Cerebellar cortex (tissue), 1 donor: ENCODE measurements at regions not wholly inside any gene's neighbourhood (a gene's known extent, or its start where the extent isn't known, plus 50 kb on each side); places are given as distances from the start of the nearest gene placed in this dataset.

Experiments
- DNase-seq: peaks from one replicate; pipeline ENCODE4 v3.0.0-alpha.2; 2015; ENCODE audit warnings: low spot score

DNA sequence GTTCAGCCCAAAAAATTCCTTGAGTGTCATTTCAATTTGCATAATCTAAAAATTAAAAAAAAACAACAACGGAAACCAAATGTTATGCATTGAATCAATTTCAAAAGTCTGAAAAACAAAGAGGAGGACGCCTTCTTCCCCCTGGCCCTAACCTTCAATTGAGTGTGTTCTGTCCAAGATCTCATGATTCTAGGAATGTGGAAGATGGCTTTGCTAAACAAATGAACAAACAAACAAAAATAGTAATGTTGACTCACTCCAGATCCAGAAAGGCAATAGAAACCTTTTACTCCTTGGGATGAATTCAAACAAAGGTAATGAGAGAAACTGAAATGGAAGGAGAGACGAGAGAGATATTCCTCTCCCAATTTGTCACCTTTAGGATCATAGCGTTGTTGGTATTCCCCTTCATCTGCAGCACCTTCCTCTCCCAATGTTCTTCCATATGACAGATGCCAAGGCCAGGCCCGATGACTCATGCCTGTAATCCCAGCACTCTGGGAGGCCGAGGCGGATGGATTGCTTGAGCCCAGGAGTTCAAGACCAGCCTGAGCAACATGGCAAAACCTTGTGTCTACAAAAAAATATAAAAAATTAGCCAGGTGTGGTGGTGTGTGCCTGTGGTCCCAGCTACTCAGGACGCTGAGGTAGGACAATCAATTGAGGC, 109.2 kb upstream of the ADGRF1 start:
- DNase-seq = no peak

DNA sequence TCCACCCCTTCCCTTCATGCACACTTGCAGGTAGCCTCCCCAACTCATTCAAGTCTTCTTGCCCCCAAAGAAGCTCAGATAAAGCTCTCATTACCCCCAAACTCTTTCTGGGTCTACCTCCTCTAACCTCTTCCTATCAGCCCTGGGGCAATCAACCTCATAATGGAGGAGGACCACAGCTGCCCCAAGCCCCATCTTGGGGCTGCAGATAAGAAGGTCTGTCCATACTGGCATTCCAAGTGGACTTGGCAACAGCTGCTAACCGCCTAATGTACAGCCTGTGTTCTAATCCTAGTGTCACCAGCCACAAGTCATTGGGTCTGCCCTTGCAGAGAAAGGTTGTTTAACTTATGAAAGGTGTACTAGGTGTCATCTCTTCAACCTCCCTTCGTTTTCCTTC, 107.4 kb upstream of the ADGRF1 start:
- no peak for DNase-seq

DNA sequence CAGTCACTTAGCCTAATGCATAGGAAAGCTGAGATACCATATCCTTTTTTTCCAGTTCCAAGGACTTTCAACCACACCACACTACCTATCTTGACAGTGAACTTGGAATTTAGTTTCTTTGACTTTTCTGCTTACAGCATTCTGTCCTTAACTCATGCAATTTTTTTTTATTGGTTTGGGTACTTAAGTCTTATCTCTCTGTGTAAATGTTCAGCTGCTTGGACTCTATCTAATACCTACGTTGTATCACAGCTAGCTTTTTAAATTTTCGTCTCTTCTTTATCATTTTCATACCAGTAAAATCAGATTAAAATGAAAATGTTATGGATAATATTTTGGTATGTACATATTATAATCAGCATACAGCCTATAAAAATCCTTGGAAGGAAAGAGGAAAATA, 106.9 kb upstream of the ADGRF1 start:
- DNase-seq = no peak

DNA sequence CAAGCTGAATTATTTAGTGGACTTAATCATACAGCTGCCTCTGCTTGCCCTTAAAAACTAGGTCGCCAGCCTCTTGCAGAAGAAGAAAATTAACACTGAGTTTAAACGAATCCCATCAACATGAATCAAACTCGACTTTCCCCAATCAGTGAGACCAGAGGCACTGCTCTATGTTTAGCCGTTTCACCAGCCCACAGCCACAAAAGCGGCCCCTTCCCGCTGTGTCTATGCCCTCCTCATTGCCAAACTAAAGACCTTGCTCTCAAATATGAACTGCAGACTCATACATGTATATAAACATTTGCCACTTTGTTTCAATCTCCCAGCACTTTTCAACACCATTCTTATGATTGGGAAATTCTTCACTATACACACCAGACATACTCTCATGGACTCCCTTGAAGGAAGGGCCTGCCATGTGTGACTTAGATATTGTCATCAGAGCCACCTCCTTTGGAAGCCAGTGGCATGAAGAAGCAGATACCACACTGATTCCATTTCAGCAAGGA, 105.8 kb upstream of the ADGRF1 start:
- DNase-seq = no peak

DNA sequence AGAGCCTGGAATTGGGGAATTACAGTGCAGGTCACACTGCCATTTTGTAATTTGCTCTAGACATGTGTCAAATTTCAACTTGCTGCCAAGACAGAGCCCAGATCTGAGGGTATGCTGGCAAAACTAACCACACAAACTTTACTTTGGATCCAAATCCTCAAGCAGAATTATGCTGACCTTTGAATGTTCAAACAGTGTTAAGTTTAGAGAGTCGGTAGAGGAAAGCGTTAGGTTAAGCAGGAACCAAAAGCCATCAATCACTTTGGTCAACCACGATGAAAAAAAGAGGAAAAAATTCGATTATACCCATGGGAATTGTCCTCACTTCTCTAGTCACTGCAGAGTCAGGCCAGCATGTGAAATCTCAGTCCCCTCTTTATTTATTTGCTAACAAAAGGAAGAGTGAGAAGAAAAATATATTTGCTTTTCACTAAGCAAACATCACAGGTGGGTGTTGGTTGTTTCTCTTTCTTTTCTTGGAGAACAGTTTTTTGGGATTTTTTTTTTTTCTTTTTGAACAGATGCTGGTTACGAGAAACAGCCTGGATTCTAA, 105.1 kb upstream of the ADGRF1 start:
- no peak for DNase-seq

DNA sequence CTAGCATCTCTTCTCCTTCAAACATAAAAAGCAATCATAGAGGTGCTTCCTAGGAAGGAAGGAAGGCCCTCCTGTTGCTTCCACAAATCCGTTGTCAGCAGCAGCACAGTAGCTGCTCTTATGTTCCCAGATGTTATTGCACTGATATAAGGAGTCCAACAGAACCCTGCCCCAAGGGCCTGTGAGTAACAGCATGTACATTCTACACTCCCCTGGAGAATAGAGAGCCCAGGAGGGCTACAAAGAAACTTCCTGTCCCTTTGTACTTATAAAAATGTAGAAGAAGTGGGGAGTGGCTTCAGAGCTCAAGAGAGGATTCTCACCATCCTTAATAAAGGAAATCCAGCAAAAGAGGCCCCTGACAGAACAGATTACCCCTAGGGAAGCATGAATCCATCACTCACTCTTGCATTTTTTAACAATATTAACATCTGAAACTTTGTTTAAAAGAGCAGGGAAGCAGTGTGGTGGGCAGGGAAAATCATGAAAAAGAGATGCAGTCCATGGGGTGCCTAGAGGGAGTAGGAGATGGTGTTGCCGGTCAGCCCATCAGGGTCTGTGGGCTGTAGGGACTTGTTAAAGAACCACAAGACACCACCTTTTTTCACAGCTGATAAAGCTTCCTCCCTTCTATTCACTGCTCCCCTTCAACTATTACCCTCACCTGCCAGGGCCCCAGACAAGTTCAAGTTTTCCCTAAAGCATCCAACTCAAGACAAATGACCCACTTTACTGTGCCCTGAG, 104.5 kb upstream of the ADGRF1 start:
- no peak for DNase-seq

DNA sequence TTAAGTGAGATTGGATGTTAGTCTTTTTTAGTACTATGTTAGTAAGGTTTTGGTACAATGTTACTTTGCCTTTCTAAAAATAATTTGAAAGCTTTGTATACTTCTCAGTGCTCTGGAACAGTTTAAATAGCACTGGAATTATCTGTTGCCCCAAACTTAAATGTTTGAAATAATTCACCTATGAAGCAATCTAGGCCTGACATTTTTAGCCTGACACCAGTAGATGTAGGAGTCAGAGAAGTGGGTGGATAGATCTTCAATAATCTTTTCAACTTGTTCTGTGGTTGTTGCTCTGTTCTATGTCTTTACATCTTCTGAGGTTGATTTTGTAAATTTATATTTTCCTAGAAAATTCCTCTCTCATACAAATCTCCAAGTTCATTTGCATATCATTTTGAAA, 103.1 kb upstream of the ADGRF1 start:
- DNase-seq = no peak

DNA sequence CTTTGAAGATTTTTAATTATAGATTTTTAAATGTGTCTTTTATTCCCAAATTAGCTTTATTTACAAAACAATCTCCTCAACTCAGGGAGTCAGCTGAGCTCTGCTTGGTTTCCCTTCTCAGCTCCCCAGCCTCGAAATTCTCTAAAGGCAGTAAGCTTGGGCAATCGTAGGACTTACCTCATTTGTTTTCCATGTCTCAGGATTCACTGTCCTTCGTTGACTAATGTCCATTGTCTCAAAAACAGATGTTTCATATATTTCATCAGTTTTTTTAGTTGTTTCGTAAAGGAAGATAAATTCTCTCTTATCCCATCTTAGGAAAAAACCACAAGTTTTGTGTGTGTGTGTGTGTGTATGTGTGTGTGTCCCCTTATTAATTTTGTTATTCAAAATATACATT, 102.2 kb upstream of the ADGRF1 start:
- no peak for DNase-seq

DNA sequence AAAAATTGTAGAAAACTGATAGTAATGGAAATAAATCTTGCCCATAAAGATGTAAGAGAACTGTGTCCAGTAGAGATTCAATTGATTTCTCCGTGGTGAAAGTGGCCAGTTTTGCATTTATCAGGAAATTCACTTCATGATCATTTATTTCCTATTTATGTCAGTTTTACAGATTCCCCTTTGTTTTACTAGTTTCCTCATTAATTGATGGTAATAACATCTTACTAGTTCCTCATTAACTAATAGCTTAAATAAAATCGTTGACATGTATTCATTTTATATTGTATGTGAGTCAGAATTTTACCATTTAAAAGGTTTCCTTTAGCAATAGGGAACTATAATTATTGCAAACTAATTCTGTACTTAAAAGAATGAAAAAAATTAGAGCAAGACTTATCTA, 99.8 kb upstream of the ADGRF1 start:
- no peak for DNase-seq

DNA sequence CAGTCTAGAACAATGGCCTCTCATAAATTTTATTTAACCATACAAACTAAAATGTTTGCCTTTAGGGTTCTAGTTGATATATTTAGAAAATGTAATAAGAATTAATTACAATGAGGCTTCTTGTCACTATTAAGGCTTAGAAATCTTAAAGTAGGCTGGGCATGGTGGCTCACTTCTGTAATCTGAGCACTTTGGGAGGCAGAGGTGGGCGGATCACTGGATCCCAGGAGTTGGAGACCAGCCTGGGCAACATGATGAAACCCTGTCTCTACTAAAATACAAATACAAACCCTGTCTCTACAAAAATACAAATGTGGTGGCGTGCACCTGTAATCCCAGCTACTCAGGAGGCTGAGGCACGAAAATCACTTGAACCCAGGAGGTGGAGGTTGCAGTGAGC, 99.0 kb upstream of the ADGRF1 start:
- no peak for DNase-seq

DNA sequence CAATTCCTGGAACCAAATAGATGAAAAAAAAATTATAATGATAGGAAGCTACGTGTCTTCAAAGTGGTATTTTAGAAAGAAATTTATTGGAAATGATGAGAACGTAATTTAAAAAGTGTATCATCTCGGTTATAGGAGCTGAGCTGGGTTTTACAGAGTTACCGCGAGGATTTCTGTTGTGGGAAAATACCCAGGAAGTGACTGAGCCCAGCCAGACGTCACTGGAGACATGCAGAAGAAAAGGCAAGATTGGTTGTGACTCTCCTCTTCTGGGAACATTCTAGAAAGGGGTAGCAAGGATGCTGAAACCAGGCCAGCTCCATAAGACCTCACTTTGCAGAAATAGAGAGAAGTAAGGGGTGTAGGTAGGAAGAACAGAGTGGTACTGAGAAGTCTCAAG, 95.9 kb upstream of the ADGRF1 start:
- DNase-seq = no peak

DNA sequence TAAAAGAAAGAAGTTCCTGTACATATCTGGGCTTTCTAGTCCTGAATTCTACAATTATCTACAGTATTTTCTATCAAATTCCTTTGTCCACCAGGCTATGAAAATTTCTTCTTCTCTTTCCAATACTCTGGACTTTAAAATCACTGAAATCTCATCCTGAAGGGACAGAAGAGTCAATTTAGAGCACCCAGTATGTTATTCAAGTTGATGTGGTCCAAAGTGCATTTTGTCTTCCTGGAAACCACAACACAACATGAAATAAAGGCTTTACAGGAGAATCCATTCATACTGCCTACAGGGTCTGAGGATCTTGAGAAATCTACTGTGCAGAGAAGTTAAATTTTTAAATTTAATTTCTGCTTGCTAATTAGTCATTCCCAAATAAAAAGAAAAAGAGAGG, 94.9 kb upstream of the ADGRF1 start:
- DNase-seq = no peak

DNA sequence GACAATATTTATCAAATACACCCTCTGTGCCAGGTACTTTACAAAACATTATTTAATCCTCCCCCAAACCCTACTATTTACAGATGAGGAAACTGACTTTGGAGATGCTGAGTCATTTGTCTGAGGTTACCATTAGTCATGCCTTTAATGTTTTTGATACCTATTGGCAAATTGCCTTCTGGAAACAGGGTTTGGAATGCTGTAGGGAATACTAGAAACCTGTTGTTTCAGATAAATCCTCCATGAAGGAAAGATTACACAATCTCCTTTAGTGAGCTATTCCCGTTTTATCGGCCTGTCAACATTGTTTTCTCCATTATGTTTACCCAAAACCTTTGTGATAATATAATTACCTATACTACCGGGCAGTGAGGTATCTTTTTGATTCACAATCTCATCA, 93.6 kb upstream of the ADGRF1 start:
- no peak for DNase-seq

DNA sequence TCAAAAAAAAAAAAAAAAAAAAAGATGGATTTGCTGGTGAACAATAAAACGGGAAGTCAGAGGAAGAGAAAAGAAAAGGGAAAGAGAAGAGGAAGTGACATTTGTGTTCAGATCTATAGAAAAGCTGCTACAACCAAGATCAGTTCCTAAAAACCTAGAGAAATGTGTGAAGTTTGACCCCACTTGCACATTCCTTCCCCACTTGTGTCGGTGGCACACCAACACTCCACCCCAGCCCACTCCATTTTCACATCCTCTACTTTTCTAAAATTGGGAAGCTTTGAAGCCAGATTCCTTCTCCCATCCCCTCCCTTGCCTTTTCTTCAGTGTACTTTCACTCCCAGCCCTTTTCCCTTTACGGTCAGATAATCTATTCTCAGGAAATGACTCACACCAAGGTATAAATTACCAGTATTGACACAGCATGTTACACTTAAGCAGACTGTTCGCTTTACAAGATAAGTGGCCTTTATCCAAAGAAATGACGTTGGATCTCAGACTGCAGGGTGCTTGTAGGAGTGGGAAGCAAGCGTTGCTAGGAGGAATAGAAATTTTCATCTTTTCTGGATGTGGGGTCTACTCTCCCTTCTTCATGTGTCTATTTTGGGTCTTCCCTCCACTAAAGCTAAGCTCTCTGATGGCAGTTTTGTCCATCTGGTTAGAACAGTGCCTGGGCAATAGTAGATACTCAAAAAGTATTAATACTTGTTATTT, 92.5 kb upstream of the ADGRF1 start:
- DNase-seq = no peak

DNA sequence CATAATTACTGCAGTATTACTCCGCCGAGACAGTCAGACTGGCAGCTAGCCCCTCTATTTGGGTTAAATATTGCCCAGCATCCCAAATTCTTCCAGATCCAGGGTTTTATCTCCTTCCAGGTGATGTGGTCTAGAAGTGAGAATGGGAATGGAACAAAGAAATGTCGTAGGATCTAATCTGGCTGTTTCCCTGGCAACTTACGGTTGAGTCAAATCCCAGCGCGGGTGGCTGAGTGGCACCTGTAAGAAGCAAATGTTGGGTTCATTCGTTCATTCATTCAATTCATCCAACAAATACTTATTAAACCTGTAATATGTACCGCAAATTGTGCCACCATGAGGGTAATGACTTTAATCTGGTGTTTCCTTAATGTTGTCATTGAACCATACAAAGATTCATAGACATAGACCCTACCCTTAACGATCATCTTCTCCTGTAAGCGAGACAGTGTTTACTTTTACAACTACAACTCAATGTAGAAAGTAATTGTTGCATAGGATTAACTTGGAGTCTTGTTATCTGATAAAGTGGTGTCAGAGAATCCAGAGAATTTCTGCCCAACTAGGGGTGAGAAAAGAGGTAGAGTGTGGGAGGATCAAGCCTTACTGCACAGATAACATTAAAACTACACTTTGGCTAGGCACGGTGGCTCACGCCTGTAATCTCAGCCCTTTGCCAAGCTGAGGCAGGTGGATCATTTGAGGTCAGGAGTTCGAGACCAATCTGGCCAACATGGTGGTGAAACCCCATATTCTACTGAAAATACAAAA, 91.3 kb upstream of the ADGRF1 start:
- no peak for DNase-seq

DNA sequence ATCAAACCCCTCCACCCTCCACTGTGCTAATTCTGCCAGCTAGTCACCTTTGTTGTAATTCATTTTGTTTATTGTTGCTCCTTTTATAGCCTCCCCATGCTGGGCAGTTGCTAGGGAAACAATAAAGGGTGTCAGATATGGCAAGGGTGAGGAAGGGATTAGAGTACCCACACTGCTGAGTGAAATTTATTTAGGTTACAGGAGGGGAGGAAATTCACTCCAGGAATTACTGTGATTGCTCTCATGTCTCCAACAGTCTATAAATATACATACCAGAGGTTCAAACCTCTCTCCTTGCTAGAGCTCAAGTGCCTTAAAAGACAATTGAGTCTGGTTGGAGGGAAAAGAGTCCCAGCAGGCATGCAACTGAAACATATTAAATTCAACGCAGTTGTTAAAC, 90.6 kb upstream of the ADGRF1 start:
- DNase-seq = peak; percentile 28

DNA sequence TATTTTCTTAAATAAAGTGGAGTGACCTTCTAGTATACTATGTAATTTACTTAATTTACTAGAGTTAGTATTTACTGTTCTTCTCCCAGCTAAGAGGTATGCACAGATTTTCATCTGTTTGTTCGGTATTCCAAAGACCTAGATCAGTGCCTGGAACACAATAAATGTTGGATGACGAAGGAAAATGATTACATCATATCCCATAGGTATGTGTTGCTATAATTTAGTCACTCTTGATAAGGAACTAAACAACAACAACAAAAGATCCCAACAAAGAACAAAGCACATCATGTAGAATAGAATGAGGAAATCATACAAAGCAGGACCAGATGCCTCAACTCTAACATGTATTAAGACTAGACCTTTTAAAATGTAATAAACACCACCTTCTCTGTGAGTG, 89.6 kb upstream of the ADGRF1 start:
- DNase-seq = no peak

DNA sequence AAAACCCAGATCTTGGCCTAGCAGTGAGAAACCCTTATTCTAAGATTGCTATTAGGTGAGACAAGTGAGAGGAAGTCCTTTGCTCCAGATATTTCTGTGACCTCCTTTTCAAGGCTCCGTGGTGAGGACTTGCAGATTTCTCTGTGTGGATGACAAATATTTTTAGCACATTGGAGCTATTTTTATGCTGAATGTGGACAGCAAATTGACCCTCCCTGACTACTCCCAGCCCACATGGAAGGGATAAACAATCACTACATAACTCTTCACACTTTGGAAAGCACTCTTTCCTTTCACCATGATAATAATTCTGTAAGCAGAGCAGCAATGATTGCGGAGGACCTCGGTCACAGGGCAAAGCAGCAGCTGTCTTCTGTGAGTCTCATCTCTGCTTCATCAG, 88.0 kb upstream of the ADGRF1 start:
- peak; percentile 82 for DNase-seq

DNA sequence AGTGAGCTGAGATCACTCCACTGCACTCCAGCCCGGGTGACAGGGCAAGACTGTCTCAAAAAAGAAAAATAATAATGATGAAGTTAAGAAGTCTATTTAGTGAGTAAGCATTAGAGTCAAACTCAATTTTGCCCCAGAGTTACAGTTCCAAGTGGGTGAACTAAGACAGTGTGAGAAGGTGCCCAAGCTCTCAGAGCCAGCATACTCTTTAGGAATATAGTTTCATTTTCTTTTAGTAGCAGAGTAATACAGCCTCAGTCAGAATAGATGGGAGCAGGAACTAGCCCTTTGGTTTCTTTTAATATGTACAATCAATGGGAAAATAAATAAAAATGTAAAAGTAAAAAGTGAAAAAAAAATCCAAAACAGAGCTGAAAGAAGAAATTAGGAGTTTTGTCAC, 87.0 kb upstream of the ADGRF1 start:
- no peak for DNase-seq

DNA sequence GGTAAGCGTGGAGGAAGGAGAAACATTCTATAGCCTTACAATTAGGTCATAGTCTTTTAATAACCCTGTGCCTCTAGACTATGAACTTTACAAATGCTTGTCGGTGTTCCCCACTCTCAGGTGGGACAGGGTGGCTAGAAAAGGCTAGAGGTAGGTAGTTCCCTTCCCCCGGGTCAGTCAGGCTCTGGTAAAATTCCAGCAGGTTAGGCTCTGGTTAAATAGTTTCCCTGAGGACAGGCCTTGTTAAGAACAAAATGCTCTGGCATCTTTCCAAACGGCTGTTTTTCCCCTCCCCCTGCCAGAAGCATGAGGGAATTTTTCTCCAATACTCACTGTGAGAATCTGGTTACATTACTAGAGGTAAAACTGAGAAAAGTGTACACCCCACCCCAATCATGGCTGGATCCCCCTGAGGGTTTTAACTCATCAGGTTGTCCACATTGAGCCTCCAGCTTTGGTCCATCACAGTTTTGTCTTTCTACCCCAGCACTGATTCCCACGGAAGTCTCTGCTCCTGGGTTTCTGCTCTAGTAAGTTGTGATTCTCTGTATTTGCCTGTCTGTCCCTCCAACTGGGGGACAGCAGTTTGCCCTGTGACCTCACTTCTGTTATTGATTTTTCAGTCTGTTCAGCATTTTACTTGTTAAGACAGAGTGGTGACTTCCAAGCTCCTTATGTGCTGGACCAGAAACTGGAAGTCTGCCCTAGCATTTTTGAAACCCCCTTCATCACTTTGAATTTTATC, 84.7 kb upstream of the ADGRF1 start:
- no peak for DNase-seq

DNA sequence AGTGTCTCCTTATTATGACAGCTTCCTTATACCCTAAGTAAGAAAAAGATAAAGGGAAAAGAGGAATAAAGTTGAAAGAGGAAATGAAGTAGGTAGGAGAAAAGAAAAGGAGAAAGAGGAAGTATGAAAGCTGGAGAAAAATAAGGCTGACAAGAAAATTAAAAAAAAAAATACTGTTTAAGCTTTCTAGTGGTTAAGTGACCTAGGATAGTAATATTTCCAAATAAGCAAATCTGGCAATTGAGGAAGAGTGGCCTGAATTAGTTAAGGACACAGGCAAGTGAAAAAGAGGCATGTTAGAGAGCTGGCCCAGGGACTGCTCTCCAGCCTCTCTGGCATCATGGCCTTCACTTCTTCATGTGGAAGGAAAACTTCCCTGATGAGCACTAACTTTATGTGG, 76.5 kb upstream of the ADGRF1 start:
- DNase-seq = no peak
